Neutrophil (primary cell): ENCODE measurements at regions not wholly inside any gene's neighbourhood (a gene's known extent, or its start where the extent isn't known, plus 50 kb on each side); places are given as distances from the start of the nearest gene placed in this dataset.
"Not testable (repeated sequence)": the region's sequence is repeated elsewhere in the genome, so short reads cannot be mapped to it uniquely, and the experiment has no call there.

ENCODE experiments used
- H3K27ac ChIP-seq: fragments of 200-600 bp; sonication (generic); 2 replicates; pipeline ENCODE4 v1.5.1; 2016; ENCODE audit warnings: mild to moderate bottlenecking, moderate library complexity
- H3K27me3 ChIP-seq: fragments of 200-600 bp; sonication (generic); 2 replicates; pipeline ENCODE4 v1.6.0; 2016; ENCODE audit warnings: mild to moderate bottlenecking
- H3K36me3 ChIP-seq: fragments of 200-600 bp; sonication (generic); 2 replicates; pipeline ENCODE4 v1.5.1; 2017
- H3K4me1 ChIP-seq, 2 experiments: fragments of 200-600 bp in 1 of 2; sonication (generic) in 1 of 2; 1 replicate in 1 of 2; 2 replicates in 1 of 2; pipeline versions ENCODE4 v1.5.1 to v1.6.1; 2013 to 2016; ENCODE audit warnings: low read depth in 1 of 2, low read length in 1 of 2, mild to moderate bottlenecking in 1 of 2, moderate library complexity in 1 of 2; ENCODE audit not compliant: control insufficient read depth in 1 of 2, insufficient read depth in 1 of 2
- H3K4me3 ChIP-seq, 2 experiments: fragments of 200-600 bp in 1 of 2; sonication (generic) in 1 of 2; 1 replicate in 1 of 2; 2 replicates in 1 of 2; pipeline ENCODE4 v1.5.1; 2013 to 2016; ENCODE audit warnings: low read depth in 1 of 2, low read length in 1 of 2, mild to moderate bottlenecking in 1 of 2, moderate library complexity in 1 of 2
- H3K9me3 ChIP-seq: fragments of 200-600 bp; sonication (generic); 2 replicates; pipeline ENCODE4 v1.5.1; 2016
- TF ChIP-seq, protein P1 (sequence below): fragments of 200-600 bp; sonication (generic); IDR thresholded peaks from 2 replicates; pipeline ENCODE4 v1.5.1; 2016; ENCODE audit warnings: antibody characterized with exemption

DNA sequence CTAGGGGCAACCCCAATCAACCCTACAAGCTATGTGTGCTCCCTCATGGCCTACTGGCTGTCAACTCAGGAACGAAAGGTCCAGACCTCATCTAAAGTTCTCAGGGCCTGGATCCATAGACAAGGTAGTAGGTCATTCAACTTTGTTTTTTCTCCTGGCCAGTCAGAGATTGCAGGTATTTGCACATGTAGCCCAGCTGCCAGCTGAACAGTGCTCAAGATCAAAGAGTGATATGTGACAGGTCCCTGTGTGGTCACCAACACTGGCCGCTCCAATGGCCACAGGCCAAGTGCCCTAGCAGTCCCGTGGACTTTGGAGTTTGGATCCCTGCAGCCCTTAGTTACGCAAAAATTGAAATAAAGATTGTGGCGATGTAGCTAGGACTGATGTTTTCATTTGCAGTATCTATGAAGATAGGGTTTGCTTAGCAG lies 60.6 kb upstream of the ATXN1 start:
- H3K27ac ChIP-seq = no peak overlapping the region
- TF ChIP-seq, protein P1, sequence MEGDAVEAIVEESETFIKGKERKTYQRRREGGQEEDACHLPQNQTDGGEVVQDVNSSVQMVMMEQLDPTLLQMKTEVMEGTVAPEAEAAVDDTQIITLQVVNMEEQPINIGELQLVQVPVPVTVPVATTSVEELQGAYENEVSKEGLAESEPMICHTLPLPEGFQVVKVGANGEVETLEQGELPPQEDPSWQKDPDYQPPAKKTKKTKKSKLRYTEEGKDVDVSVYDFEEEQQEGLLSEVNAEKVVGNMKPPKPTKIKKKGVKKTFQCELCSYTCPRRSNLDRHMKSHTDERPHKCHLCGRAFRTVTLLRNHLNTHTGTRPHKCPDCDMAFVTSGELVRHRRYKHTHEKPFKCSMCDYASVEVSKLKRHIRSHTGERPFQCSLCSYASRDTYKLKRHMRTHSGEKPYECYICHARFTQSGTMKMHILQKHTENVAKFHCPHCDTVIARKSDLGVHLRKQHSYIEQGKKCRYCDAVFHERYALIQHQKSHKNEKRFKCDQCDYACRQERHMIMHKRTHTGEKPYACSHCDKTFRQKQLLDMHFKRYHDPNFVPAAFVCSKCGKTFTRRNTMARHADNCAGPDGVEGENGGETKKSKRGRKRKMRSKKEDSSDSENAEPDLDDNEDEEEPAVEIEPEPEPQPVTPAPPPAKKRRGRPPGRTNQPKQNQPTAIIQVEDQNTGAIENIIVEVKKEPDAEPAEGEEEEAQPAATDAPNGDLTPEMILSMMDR = no peak
- no peaks in the 10 kb centered on the region for H3K36me3 ChIP-seq
- H3K9me3 ChIP-seq = no peaks in the 10 kb centered on the region
- no peaks in the 10 kb centered on the region for H3K27me3 ChIP-seq
- no peak overlapping the region for H3K4me3 ChIP-seq
- no peaks in the 10 kb centered on the region for H3K4me1 ChIP-seq

DNA sequence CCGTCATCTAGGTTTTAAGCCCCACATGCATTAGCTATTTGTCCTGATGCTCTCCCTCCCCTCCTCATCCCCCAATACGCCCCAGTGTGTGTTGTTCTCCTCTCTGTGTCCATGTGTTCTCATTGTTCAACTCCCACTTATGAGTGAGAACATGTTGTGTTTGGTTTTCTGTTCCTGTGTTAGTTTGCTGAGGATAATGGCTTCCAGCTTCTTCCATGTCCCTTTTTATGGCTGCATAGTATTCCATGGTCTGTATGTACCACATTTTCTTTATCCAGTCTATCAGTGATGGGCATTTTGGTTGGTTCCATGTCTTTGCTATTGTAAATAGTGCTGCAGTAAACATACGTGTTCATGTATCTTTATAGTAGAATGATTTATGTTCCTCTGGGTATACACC lies 59.0 kb upstream of the ATXN1 start:
- H3K36me3 ChIP-seq, H3K4me1 ChIP-seq, H3K4me3 ChIP-seq, H3K27ac ChIP-seq, H3K9me3 ChIP-seq, H3K27me3 ChIP-seq: not testable (repeated sequence)

DNA sequence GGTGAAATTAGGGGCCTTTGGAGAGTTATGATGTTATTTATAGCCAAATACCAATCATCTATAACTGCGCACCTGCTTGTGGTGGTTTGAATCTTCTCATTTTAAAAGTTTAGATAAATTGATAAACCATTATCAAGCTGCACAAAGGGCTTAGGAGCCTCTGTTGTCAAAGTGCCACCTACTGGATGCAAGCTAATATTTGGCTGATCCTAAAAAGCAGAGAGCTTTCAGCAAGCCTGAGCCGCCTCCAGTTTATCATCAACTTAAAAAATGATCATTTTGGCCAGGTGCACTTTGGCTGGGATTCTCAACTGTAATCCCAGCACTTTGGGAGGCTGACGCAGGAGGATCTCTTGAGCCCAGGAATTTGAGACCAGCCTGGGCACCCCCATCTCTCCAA lies 58.5 kb upstream of the ATXN1 start:
- TF ChIP-seq, protein P1 = no peak
- Histone ChIP-seq H3K9me3 (no peaks in the 10 kb centered on the region), H3K4me3 (no peak overlapping the region), H3K4me1 (no peaks in the 10 kb centered on the region), H3K36me3 (no peaks in the 10 kb centered on the region), H3K27ac (no peak overlapping the region), H3K27me3 (no peaks in the 10 kb centered on the region)

DNA sequence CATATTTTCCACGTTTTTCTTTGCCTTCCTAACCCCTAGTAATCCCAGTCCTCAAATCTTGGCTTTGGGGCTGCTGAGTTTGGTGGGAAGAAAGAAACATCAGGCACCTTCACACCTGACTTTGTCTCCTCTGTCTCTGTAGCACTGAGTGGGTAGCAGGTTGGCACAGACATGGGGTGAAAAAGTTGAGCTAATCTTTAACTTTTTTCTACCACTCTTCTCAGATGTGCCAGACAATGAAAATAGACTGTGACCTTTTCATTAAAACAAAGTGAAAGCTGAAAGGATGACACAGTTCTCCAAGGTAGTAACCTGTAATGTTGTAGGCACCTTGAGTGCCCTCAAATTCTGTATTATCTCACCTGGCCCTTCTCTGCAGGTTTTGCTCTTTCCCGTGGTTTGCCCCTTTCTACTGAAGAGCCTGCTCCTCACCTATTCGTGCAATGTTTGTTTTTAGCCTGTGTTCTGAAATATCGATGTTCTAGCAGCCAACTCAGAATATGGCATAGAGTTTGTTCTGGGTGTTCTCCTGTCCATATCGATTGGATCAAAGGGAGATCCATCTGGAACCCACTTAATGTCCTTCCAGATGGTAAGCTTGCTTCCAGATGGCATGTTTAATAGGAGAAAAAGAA lies 57.8 kb upstream of the ATXN1 start:
- TF ChIP-seq, protein P1 = no peak

DNA sequence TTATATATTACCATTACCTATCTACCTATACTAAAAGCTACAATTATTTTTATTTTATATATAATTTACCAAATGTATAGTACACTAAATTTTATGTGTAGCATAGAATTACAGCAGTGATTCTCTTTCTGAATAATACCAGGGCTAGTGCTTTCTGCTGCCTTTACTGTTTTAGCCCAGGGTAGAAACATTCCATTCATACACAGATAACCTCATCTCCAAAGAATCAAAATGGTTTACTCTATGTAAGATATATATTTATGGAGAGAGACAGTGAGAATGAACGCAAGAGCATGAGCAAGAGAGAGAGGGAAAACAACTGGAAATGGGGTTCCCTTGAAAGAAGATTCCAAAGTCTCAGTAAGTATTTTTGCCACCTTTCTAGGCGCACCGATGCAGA lies 56.3 kb upstream of the ATXN1 start:
- Histone ChIP-seq H3K27me3 (no peaks in the 10 kb centered on the region), H3K9me3 (peaks cover 8% of the 10 kb centered on the region), H3K4me3 (no peak overlapping the region), H3K4me1 (no peaks in the 10 kb centered on the region), H3K27ac (no peak overlapping the region), H3K36me3 (no peaks in the 10 kb centered on the region)
- TF ChIP-seq, protein P1 = no peak

More for the DNA sequence above, 57.8 kb upstream of the ATXN1 start:
- H3K4me3 ChIP-seq = no peak overlapping the region
- H3K27me3 ChIP-seq = no peaks in the 10 kb centered on the region
- H3K4me1 ChIP-seq = no peaks in the 10 kb centered on the region
- no peaks in the 10 kb centered on the region for H3K36me3 ChIP-seq
- H3K9me3 ChIP-seq = no peaks in the 10 kb centered on the region
- no peak overlapping the region for H3K27ac ChIP-seq

DNA sequence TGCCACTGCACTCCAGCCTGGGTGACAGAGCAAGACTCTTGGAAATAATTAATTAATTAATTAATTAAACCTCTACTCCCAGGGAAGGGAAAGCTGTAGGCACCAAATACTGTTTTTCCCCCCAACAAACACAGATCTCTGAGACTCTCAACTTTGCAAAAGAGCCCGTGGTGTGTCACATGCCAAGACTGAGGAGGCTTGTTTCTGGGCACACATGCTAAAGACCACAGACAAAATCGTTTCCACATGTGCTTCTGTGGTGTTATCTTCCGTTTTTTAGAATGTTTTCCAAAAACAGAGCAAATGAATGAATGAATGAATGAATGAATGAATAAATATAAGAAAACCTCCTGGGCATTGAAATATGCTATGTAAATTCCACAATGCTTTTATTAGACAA lies 55.6 kb upstream of the ATXN1 start:
- Histone ChIP-seq H3K9me3 (peaks cover 14% of the 10 kb centered on the region), H3K27me3 (no peaks in the 10 kb centered on the region), H3K4me1 (no peaks in the 10 kb centered on the region), H3K27ac (no peak overlapping the region), H3K36me3 (no peaks in the 10 kb centered on the region), H3K4me3 (no peak overlapping the region)
- TF ChIP-seq, protein P1 = no peak
